GM13977 (cell line): ENCODE measurements at regions not wholly inside any gene's neighbourhood (a gene's known extent, or its start where the extent isn't known, plus 50 kb on each side); places are given as distances from the start of the nearest gene placed in this dataset.

Source experiments
- DNase-seq: peaks from one replicate; pipeline ENCODE4 v3.0.0; 2012; ENCODE audit warnings: low spot score
- CTCF ChIP-seq: IDR thresholded peaks from 2 replicates; pipeline ENCODE4 v1.5.1; 2012; ENCODE audit warnings: mild to moderate bottlenecking, control low read depth; ENCODE audit not compliant: insufficient read depth; ENCODE audit errors: extremely low read depth, missing control alignments
- in situ Hi-C: fragments of 300-500 bp; cut with MboI; formaldehyde crosslinking; loops from one replicate; pipeline ENCODE4 v1.12.0; 2022; ENCODE audit warnings: low sequenced_read_pairs, low pct_unique_long_range_greater_than_20kb, mixed read lengths, inconsistent platforms; ENCODE audit not compliant: unreplicated experiment

- no peak for TF ChIP-seq CTCF
- in situ Hi-C loops, result no loop called here
- DNase-seq, result no peak
Measured at GRCh38 chr10:93160140-93160539, 86.4 kb downstream of the CYP26A1 start.

GRCh38 chr10:93160829-93161228 lies 87.1 kb downstream of the CYP26A1 start:
- no peak for TF ChIP-seq CTCF
- DNase-seq, result no peak
- in situ Hi-C loops, result no loop called here

GRCh38 chr10:93165367-93165766 lies 91.7 kb downstream of the CYP26A1 start:
- in situ Hi-C loops, result no loop called here

GRCh38 chr10:93166134-93166533 lies 92.4 kb downstream of the CYP26A1 start:
- no peak for TF ChIP-seq CTCF
- in situ Hi-C loops, result no loop called here
- DNase-seq, result no peak

More at GRCh38 chr10:93165367-93165766, 91.7 kb downstream of the CYP26A1 start:
- TF ChIP-seq CTCF, result no peak
- DNase-seq, result no peak

GRCh38 chr10:93171837-93172236 lies 98.1 kb downstream of the CYP26A1 start:
- no peak for DNase-seq
- in situ Hi-C loops, result no loop called here
- TF ChIP-seq CTCF, result no peak

- DNase-seq, result no peak
- in situ Hi-C loops, result no loop called here
- no peak for TF ChIP-seq CTCF
Measured at GRCh38 chr10:93173967-93174845, 100.5 kb downstream of the CYP26A1 start.

GRCh38 chr10:93175490-93175889 lies 101.8 kb downstream of the CYP26A1 start:
- in situ Hi-C loops, result no loop called here
- no peak for DNase-seq
- TF ChIP-seq CTCF, result no peak
